Fibroblast of the conjunctiva (primary cell): ENCODE measurements at regions not wholly inside any gene's neighbourhood (a gene's known extent, or its start where the extent isn't known, plus 50 kb on each side); places are given as distances from the start of the nearest gene placed in this dataset.

Source experiments
- DNase-seq: peaks from one replicate; pipeline ENCODE4 v3.0.0-alpha.2; 2010; ENCODE audit warnings: low read depth

- no peak for DNase-seq
Measured at GRCh38 chr9:109950710-109951443, 170.9 kb downstream of the PALM2AKAP2 start.

GRCh38 chr9:109953300-109953699 is 173.3 kb downstream of the PALM2AKAP2 start:
- no peak for DNase-seq

GRCh38 chr9:109953813-109954497 is 174.0 kb downstream of the PALM2AKAP2 start:
- no peak for DNase-seq

GRCh38 chr9:109956717-109957440 is 176.9 kb downstream of the PALM2AKAP2 start:
- DNase-seq: no peak

GRCh38 chr9:109959679-109960078 is 179.7 kb downstream of the PALM2AKAP2 start:
- DNase-seq: no peak

- no peak for DNase-seq
Measured at GRCh38 chr9:109961626-109962025, 181.6 kb downstream of the PALM2AKAP2 start.

DNA sequence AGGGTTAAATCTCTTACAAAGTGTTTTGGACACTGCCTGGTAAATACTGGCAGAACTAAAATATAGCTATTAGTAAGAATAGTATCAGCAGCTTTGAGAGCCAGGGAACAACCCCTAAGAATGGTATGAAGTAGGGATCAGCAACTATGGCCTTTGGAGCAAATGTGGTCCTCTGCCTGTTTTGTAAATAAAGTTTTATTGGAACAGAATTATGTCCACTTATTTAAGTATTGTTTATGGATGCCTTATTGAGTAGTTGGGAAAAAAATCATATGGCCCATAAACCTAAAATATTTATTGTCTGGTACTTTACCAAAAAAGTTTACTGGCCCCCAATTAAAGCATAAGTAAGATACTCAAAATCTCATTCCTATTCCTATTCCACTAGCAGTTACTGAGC is 182.2 kb downstream of the PALM2AKAP2 start:
- no peak for DNase-seq

DNA sequence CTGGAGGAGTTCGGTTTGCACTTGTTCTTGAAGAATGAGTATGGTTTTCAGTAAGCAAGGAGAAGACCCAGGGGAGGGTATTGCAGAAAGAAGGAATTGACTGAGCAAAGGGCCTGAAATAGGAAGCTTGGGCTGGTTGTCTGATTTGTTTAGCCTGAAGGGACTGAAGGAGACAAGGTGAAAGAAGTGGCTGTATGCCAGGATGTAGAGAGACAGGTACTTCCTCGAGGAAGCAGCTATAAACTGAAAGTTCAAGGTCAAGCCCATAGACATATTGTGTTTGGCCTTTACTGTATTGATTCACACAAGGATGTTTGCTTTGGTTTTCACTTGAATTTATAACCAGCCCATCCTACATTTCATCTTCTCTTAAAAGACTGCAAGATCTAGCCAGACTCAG is 183.1 kb downstream of the PALM2AKAP2 start:
- no peak for DNase-seq

DNA sequence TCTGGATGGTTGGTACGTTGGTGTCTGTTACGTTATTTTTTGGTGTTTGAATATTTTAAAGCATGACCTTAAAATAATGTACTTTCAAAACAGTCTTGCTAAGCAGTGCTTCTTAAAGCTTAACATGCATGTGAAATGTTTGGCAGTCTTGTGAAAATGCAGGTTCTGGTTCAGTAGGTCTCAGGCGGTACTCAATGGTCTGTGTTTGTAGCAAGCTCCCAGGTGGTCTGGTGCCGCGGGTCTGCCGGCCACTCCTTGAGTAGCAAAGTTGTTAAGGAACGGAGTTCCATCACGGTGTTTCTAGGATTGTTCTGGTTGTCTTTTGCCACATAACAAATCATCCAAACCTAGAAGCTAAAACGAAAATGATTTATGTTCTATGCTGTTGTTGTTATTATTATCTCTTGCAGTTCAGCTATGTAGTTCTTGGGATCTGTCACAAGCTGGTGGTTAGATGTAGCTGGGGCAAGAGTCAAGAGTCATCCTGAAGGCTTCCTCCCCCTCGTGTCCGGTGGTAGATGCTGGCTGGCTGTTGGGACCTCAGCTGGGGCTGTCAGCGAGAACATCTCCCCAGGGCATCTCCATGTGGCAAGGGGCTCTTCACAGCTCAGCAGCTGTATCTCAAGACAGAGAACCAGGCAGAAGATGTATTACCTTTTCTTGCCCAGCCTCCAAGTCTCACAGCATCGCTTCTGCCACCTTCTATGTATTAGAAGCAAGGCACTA is 186.8 kb downstream of the PALM2AKAP2 start:
- DNase-seq: no peak

GRCh38 chr9:109967651-109968642 is 187.9 kb downstream of the PALM2AKAP2 start:
- no peak for DNase-seq

GRCh38 chr9:109969011-109969410 is 189.0 kb downstream of the PALM2AKAP2 start:
- peak; percentile 22 for DNase-seq

- DNase-seq: no peak
Measured at GRCh38 chr9:109969573-109970237, 189.7 kb downstream of the PALM2AKAP2 start.

GRCh38 chr9:109971226-109971625 is 191.2 kb downstream of the PALM2AKAP2 start:
- DNase-seq: no peak

- no peak for DNase-seq
Measured at GRCh38 chr9:109972026-109972882, 192.3 kb downstream of the PALM2AKAP2 start.

GRCh38 chr9:109973336-109973735 is 193.3 kb downstream of the PALM2AKAP2 start:
- DNase-seq: no peak

DNA sequence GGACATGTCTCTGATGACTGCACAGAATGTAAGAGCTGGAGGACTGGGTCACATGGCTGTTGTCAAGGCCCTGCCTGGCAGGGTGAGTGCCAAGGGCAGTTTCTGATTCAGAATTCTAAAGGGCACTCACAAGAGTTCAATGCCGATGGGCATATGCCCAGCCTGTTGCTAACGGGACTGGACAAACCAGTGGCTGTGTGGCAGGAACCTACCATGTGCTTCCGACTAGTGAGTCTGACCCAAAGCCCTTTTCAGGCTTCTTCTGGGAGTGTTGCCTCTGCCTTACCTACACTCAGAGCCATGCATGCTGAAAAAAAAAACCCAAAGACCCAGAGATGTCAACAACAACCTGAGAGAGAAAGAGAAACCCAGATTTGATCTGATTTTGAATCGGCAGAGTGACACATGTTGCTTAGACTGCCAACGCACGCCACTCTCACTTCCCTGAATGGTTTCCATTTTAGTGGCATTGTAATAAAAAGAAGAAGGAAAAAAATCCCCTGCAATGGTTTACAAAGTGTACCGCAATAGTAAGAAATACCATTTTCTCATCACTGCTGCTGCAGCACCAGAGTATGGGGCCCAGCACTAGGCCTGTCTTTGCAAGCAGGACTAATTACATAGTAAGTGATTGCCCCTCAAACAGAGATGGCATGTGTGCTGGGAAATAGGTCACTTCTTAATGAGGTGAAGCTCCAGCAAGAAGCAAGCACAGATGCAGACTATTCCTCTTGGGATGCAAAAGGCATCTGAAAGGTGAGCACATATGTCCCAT is 194.3 kb downstream of the PALM2AKAP2 start:
- DNase-seq: no peak

DNA sequence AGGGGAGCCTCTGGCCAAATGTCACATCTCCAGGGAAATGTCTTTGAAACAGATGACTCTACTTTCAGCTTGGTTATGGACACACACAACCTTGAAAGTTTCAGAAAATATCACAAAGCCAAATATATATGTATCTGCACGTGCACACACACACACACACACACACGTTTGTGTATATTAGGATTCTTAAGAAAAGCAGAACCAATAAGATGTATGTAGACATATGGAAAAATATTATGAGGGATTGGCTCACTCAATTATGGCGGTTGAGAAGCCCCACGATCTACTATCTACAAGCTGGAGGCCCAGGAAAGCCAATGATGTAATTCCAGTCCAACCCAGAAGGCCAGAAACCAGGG is 194.9 kb downstream of the PALM2AKAP2 start:
- no peak for DNase-seq

GRCh38 chr9:109975574-109976295 is 195.7 kb downstream of the PALM2AKAP2 start:
- DNase-seq: no peak
